Esophagus squamous epithelium (tissue), 4 donors: ENCODE measurements at regions not wholly inside any gene's neighbourhood (a gene's known extent, or its start where the extent isn't known, plus 50 kb on each side); places are given as distances from the start of the nearest gene placed in this dataset.

Source experiments
- CTCF ChIP-seq, 6 experiments: fragments of 450-650 bp in 4 of 6; fragments of 200-600 bp in 2 of 6; sonication (generic) in 2 of 6; IDR thresholded peaks; one replicate each; pipeline ENCODE4 v1.5.1; 2016 to 2019; ENCODE audit warnings: antibody characterized with exemption in 6 of 6, mild to moderate bottlenecking in 4 of 6, moderate library complexity in 4 of 6
- POLR2A ChIP-seq, 4 donors: fragments of 450-650 bp; IDR thresholded peaks; one replicate each; pipeline ENCODE4 v1.6.1; 2017; ENCODE audit warnings: antibody characterized with exemption in 4 of 4, mild to moderate bottlenecking in 4 of 4, moderate library complexity in 3 of 4

- TF ChIP-seq POLR2A (IDR thresholded peaks at IDR 0.05): no peak
- no peak for TF ChIP-seq CTCF (IDR thresholded peaks at IDR 0.05)
Measured at GRCh38 chr6:54003316-54003715, 107.9 kb upstream of the MLIP start.
